H9 (cell line): ENCODE measurements at regions not wholly inside any gene's neighbourhood (a gene's known extent, or its start where the extent isn't known, plus 50 kb on each side); places are given as distances from the start of the nearest gene placed in this dataset.

Experiments used
- DNase-seq: peaks from one replicate; pipeline ENCODE4 v3.0.0-alpha.2; 2017
- H2AFZ ChIP-seq: one replicate; pipeline ENCODE4 v1.6.1; 2013; ENCODE audit warnings: mild to moderate bottlenecking, low read length, control low read depth, moderate library complexity
- H2AK5ac ChIP-seq: 2 replicates; pipeline ENCODE4 v1.6.1; 2013; ENCODE audit warnings: low read length, control low read depth, mixed read lengths; ENCODE audit not compliant: insufficient read length
- H2BK120ac ChIP-seq: one replicate; pipeline ENCODE4 v1.6.1; 2013; ENCODE audit warnings: low read depth, mild to moderate bottlenecking, low read length, control low read depth, inconsistent platforms; ENCODE audit not compliant: poor library complexity, severe bottlenecking
- H2BK12ac ChIP-seq: 2 replicates; pipeline ENCODE4 v1.6.1; 2013; ENCODE audit warnings: low read length, control low read depth, mixed read lengths, low read depth; ENCODE audit not compliant: insufficient read length
- H2BK15ac ChIP-seq: 2 replicates; pipeline ENCODE4 v1.6.1; 2013; ENCODE audit warnings: low read depth, low read length, control low read depth
- H2BK20ac ChIP-seq: one replicate; pipeline ENCODE4 v1.6.1; 2013; ENCODE audit warnings: low read depth, mild to moderate bottlenecking, low read length, control low read depth, inconsistent platforms; ENCODE audit not compliant: poor library complexity, severe bottlenecking
- H2BK5ac ChIP-seq: 2 replicates; pipeline ENCODE4 v1.6.1; 2013; ENCODE audit warnings: low read length, control low read depth, mixed read lengths; ENCODE audit not compliant: insufficient read length
- H3K14ac ChIP-seq: 2 replicates; pipeline ENCODE4 v1.6.1; 2013; ENCODE audit warnings: low read length, control low read depth; ENCODE audit not compliant: insufficient read depth
- H3K18ac ChIP-seq: 2 replicates; pipeline ENCODE4 v1.6.1; 2013; ENCODE audit warnings: low read depth, mild to moderate bottlenecking, mixed read lengths, low read length, control low read depth; ENCODE audit not compliant: insufficient read length
- H3K23ac ChIP-seq: 2 replicates; pipeline ENCODE4 v1.6.1; 2013; ENCODE audit warnings: low read length, control low read depth, mixed read lengths, low read depth; ENCODE audit not compliant: insufficient read length
- H3K23me2 ChIP-seq: 2 replicates; pipeline ENCODE4 v1.6.1; 2013; ENCODE audit warnings: low read depth, mild to moderate bottlenecking, mixed read lengths, low read length, control low read depth; ENCODE audit not compliant: insufficient read length, poor library complexity, severe bottlenecking
- H3K27ac ChIP-seq: 2 replicates; pipeline ENCODE4 v1.5.1; 2013; ENCODE audit warnings: low read length, control low read depth, mixed read lengths, low read depth; ENCODE audit not compliant: insufficient read length
- H3K27me3 ChIP-seq: 2 replicates; pipeline ENCODE4 v1.6.1; 2013; ENCODE audit warnings: low read length, control low read depth, inconsistent platforms; ENCODE audit not compliant: insufficient read depth
- H3K4ac ChIP-seq: 2 replicates; pipeline ENCODE4 v1.6.1; 2013; ENCODE audit warnings: low read depth, mild to moderate bottlenecking, control low read depth, inconsistent platforms, low read length, moderate library complexity
- H3K4me1 ChIP-seq: 2 replicates; pipeline ENCODE4 v1.6.1; 2013; ENCODE audit warnings: low read length, control low read depth, inconsistent platforms; ENCODE audit not compliant: insufficient read depth
- H3K4me2 ChIP-seq: 2 replicates; pipeline ENCODE4 v1.6.1; 2013; ENCODE audit warnings: low read length, control low read depth, mixed read lengths; ENCODE audit not compliant: insufficient read length, insufficient read depth
- H3K56ac ChIP-seq: 2 replicates; pipeline ENCODE4 v1.6.1; 2013; ENCODE audit warnings: low read depth, mild to moderate bottlenecking, mixed read lengths, low read length, control low read depth; ENCODE audit not compliant: insufficient read length
- H3K79me1 ChIP-seq: 2 replicates; pipeline ENCODE4 v1.6.1; 2013; ENCODE audit warnings: low read depth, mild to moderate bottlenecking, moderate library complexity, low read length, control low read depth, inconsistent platforms; ENCODE audit not compliant: insufficient read depth, poor library complexity, severe bottlenecking
- H3K79me2 ChIP-seq: 2 replicates; pipeline ENCODE4 v1.6.1; 2013; ENCODE audit warnings: low read length, control low read depth, inconsistent platforms; ENCODE audit not compliant: insufficient read depth
- H3K9ac ChIP-seq: 2 replicates; pipeline ENCODE4 v1.6.1; 2013; ENCODE audit warnings: low read length, control low read depth, mixed read lengths; ENCODE audit not compliant: insufficient read length; ENCODE audit errors: extremely low read depth
- H3K9me3 ChIP-seq: one replicate; pipeline ENCODE4 v1.6.1; 2013; ENCODE audit warnings: low read depth, low read length, inconsistent platforms; ENCODE audit not compliant: control insufficient read depth
- H3T11ph ChIP-seq: one replicate; pipeline ENCODE4 v1.6.1; 2013; ENCODE audit warnings: mild to moderate bottlenecking, low read length, control low read depth, inconsistent platforms
- H4K20me1 ChIP-seq: one replicate; pipeline ENCODE4 v1.6.1; 2013; ENCODE audit not compliant: control insufficient read depth, insufficient read length, insufficient read depth
- H4K5ac ChIP-seq: 2 replicates; pipeline ENCODE4 v1.6.1; 2013; ENCODE audit warnings: low read depth, mild to moderate bottlenecking, mixed read lengths, low read length, control low read depth; ENCODE audit not compliant: insufficient read length
- H4K8ac ChIP-seq: replicated peaks from 2 replicates; pipeline ENCODE4 v1.6.1; 2013; ENCODE audit warnings: low read length, control low read depth, mixed read lengths, low read depth; ENCODE audit not compliant: insufficient read length
- H4K91ac ChIP-seq: 2 replicates; pipeline ENCODE4 v1.6.1; 2013; ENCODE audit warnings: low read depth, mild to moderate bottlenecking, moderate library complexity, mixed read lengths, low read length, control low read depth; ENCODE audit not compliant: insufficient read length
- H3K27ac Mint-ChIP-seq, 3 experiments: 2 replicates in 2 of 3; 3 replicates in 1 of 3; pipeline ENCODE4 v1.8.0; 2020 to 2021; ENCODE audit warnings: mixed read lengths in 3 of 3, mild to moderate bottlenecking in 1 of 3, moderate library complexity in 1 of 3
- H3K27me3 Mint-ChIP-seq: 2 replicates; pipeline ENCODE4 v1.8.0; 2021; ENCODE audit warnings: low read depth, mild to moderate bottlenecking, moderate library complexity, mixed read lengths
- H3K36me3 Mint-ChIP-seq, 3 experiments: 2 replicates in 2 of 3; 3 replicates in 1 of 3; pipeline ENCODE4 v1.8.0; 2020 to 2021; ENCODE audit warnings: low read depth in 3 of 3, mixed read lengths in 3 of 3; ENCODE audit not compliant: insufficient read depth in 1 of 3
- H3K4me1 Mint-ChIP-seq, 2 experiments: 2 replicates each; pipeline ENCODE4 v1.8.0; 2020; ENCODE audit warnings: mixed read lengths in 2 of 2
- H3K4me3 Mint-ChIP-seq, 2 experiments: 2 replicates in 1 of 2; 3 replicates in 1 of 2; pipeline ENCODE4 v1.8.0; 2020 to 2021; ENCODE audit warnings: mild to moderate bottlenecking in 2 of 2, mixed read lengths in 2 of 2, moderate library complexity in 1 of 2
- H3K9me3 Mint-ChIP-seq, 2 experiments: 2 replicates in 1 of 2; 3 replicates in 1 of 2; pipeline ENCODE4 v1.8.0; 2020; ENCODE audit warnings: mild to moderate bottlenecking in 2 of 2, mixed read lengths in 2 of 2, moderate library complexity in 1 of 2
- CTCF ChIP-seq: fragments of 200-600 bp; sonication (generic); conservative IDR thresholded peaks from 3 replicates; pipeline ENCODE4 v1.8.0; 2021; ENCODE audit warnings: antibody characterized with exemption, mild to moderate bottlenecking
- WGBS: extraction: QIAGEN DNeasy Blood & Tissue Kit; methylation state at CpG from one replicate; pipeline ENCODE4 v1.1.7; 2013; ENCODE audit warnings: missing lambda C conversion rate, low lambda C conversion rate, mixed read lengths; ENCODE audit not compliant: insufficient read length; ENCODE audit errors: extremely low coverage; 5-methylcytosine and 5-hydroxymethylcytosine counted together

DNA sequence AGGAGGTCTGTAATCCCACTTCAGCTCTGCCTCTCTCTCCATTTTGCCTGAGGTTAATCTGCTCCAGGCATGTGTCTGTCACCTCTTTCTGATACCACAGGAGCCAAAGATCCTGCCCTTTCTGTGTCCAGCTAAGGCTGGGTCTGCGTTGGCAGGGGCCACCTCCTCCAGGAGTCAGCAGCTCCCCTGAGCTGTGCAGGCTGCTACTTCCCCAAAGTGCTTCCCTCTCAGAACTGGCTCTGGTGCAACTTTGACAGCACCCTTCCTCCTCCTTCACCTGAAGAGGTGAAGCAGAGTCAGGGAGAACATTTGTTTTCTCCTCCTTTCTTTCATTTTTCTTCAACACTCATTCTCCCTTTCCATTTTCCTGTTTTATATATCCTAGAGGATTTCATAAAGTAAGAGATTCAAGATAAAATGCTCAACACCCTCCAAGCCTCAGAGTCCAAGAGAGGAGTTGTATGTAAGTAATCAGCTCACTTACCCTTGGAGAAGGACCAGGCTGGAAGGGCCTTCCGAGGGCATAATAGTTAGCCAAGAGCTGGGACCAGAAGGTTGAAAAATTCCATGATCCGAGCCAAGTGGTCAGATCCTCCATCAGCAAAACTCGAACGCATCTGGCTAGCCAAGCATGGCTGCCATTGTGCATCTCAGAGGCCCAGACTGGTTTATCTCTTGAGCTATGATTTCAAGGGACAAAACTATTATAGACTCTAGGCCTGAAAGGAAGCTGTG is 257.3 kb downstream of the PTEN start:
- Histone ChIP-seq H3K79me2 (no peaks in the 10 kb centered on the region), H2BK12ac (no peak overlapping the region), H3K56ac (no peak overlapping the region), H3K27me3 (no peaks in the 10 kb centered on the region), H3K23me2 (no peaks in the 10 kb centered on the region), H4K91ac (no peak overlapping the region), H4K8ac (no peak overlapping the region), H3K79me1 (no peaks in the 10 kb centered on the region), H2AFZ (no peak overlapping the region), H2BK15ac (no peak overlapping the region), H3K27ac (no peak overlapping the region), H3K4me2 (no peak overlapping the region), H2AK5ac (no peak overlapping the region), H3K18ac (no peak overlapping the region), H3K9ac (no peak overlapping the region), H3K23ac (no peak overlapping the region), H3K14ac (no peak overlapping the region), H2BK120ac (no peak overlapping the region), H3T11ph (no peak overlapping the region), H2BK5ac (no peak overlapping the region), H3K9me3 (no peaks in the 10 kb centered on the region), H2BK20ac (no peak overlapping the region), H4K20me1 (no peaks in the 10 kb centered on the region), H3K4ac (no peak overlapping the region), H4K5ac (no peak overlapping the region), H3K4me1 (0 out of 2 replicates have a peak, but pooled peaks cover 2% of the 10 kb centered on the region)
- no peak overlapping the region for H3K4me3 Mint-ChIP-seq
- no peaks in the 10 kb centered on the region; a peak in 1 of 5 replicates for H3K9me3 Mint-ChIP-seq
- no peak overlapping the region for H3K27ac Mint-ChIP-seq
- H3K4me1 Mint-ChIP-seq = peaks cover 3% of the 10 kb centered on the region in 2 experiments
- TF ChIP-seq CTCF = no peak
- no peak for DNase-seq
- H3K27me3 Mint-ChIP-seq = no peaks in the 10 kb centered on the region; the same call in 1 of the 2 replicates
- no peaks in the 10 kb centered on the region for H3K36me3 Mint-ChIP-seq
- WGBS = no CpG with 5 or more reads among the region's 5 CpGs
